Tibial nerve (tissue), 4 donors: ENCODE measurements at regions not wholly inside any gene's neighbourhood (a gene's known extent, or its start where the extent isn't known, plus 50 kb on each side); places are given as distances from the start of the nearest gene placed in this dataset.

ENCODE experiments used
- DNase-seq, 2 donors: peaks; one replicate each; pipeline ENCODE4 v3.0.0-alpha.2; 2019; ENCODE audit warnings: low spot score in 2 of 2
- H3K27ac ChIP-seq, 4 donors: fragments of 200-600 bp; sonication (generic) in 3 of 4; one replicate each; pipeline ENCODE4 v1.5.1; 2017 to 2019; ENCODE audit warnings: mild to moderate bottlenecking in 1 of 4
- H3K27me3 ChIP-seq, 2 donors: fragments of 200-600 bp; sonication (generic) in 1 of 2; one replicate each; pipeline versions ENCODE4 v1.5.1 to v1.6.0; 2017 to 2019
- H3K36me3 ChIP-seq, 3 donors: fragments of 200-600 bp; sonication (generic); one replicate each; pipeline ENCODE4 v1.5.1; 2018 to 2019
- H3K4me1 ChIP-seq, 4 donors: fragments of 200-600 bp; sonication (generic) in 3 of 4; one replicate each; pipeline ENCODE4 v1.5.1; 2017 to 2019
- H3K4me3 ChIP-seq, 4 donors: fragments of 200-600 bp; sonication (generic) in 3 of 4; one replicate each; pipeline ENCODE4 v1.5.1; 2017 to 2019; ENCODE audit warnings: mild to moderate bottlenecking in 1 of 4, moderate library complexity in 1 of 4
- H3K9me3 ChIP-seq, 4 donors: fragments of 200-600 bp; sonication (generic) in 3 of 4; one replicate each; pipeline ENCODE4 v1.5.1; 2017 to 2019
- CTCF ChIP-seq, 5 experiments: fragments of 200-600 bp in 3 of 5; fragments of 450-650 bp in 2 of 5; sonication (generic) in 3 of 5; IDR thresholded peaks; one replicate each; pipeline ENCODE4 v1.5.1; 2016 to 2019; ENCODE audit warnings: antibody characterized with exemption in 5 of 5, mild to moderate bottlenecking in 3 of 5, moderate library complexity in 2 of 5
- EP300 ChIP-seq, 2 donors: sonication (generic); formaldehyde crosslinking; IDR thresholded peaks; one replicate each; pipeline ENCODE4 v1.6.1; 2017; ENCODE audit warnings: antibody characterized with exemption in 2 of 2, mild to moderate bottlenecking in 1 of 2
- POLR2A ChIP-seq, 2 donors: fragments of 450-650 bp; IDR thresholded peaks; one replicate each; pipeline ENCODE4 v1.6.1; 2017; ENCODE audit warnings: antibody characterized with exemption in 2 of 2, mild to moderate bottlenecking in 2 of 2, moderate library complexity in 2 of 2
- WGBS, 2 donors: methylation state at CpG; one replicate each; pipeline ENCODE4 v1.1.5; 2018; 5-methylcytosine and 5-hydroxymethylcytosine counted together

- no peaks in the 10 kb centered on the region for H3K4me1 ChIP-seq
- DNase-seq, result no peak
- no peaks in the 10 kb centered on the region for H3K27me3 ChIP-seq
- no peak overlapping the region for H3K27ac ChIP-seq
- H3K36me3 ChIP-seq, result no peaks in the 10 kb centered on the region
- H3K4me3 ChIP-seq, result no peak overlapping the region
- TF ChIP-seq POLR2A (IDR thresholded peaks at IDR 0.05) (no peak), CTCF (IDR thresholded peaks at IDR 0.05) (no peak), EP300 (IDR thresholded peaks at IDR 0.05) (no peak)
- no peaks in the 10 kb centered on the region for H3K9me3 ChIP-seq
Measured at GRCh38 chr1:79945391-79945790, 938.9 kb upstream of the ADGRL4 start.

GRCh38 chr1:79929356-79929755 lies 922.8 kb upstream of the ADGRL4 start:
- no peak for DNase-seq
- Histone ChIP-seq H3K27me3 (no peaks in the 10 kb centered on the region), H3K4me1 (no peaks in the 10 kb centered on the region), H3K36me3 (no peaks in the 10 kb centered on the region), H3K27ac (no peak overlapping the region), H3K9me3 (peaks cover 0 to under 1% (median 0%) of the 10 kb centered on the region in 4 donors), H3K4me3 (no peak overlapping the region)
- 97 to 100% methylated on average over 2 of the region's 2 CpGs for WGBS, 2 donors
- TF ChIP-seq POLR2A (IDR thresholded peaks at IDR 0.05), result no peak

DNA sequence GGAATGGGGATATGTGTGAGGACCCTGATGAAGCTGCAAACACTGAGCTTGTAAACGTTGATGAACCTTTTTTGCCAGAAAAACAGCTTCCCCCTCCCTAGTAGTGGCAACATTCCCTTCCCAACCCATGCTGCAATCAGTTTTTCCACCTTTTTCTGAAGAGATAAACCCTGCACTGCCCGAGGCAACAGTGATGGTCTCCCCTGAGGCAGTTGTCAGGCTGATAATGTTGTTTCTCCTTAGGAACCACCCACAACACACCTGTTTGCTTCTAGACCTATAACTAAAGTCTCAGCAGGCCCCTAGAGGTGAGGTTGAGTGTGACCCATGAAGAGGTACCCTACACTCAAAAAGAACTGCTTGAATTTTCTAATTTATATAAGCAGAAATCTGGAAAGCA lies 922.4 kb upstream of the ADGRL4 start:
- no peaks in the 10 kb centered on the region for H3K27me3 ChIP-seq
- H3K27ac ChIP-seq, result no peak overlapping the region
- H3K4me1 ChIP-seq, result no peaks in the 10 kb centered on the region
- no peaks in the 10 kb centered on the region for H3K36me3 ChIP-seq
- no peak overlapping the region for H3K4me3 ChIP-seq
- no peak for DNase-seq
- peaks cover 0 to 6% (median 0%) of the 10 kb centered on the region in 4 donors for H3K9me3 ChIP-seq
- TF ChIP-seq CTCF (IDR thresholded peaks at IDR 0.05) (no peak), EP300 (IDR thresholded peaks at IDR 0.05) (no peak), POLR2A (IDR thresholded peaks at IDR 0.05) (no peak)
- 63 to 68% methylated on average over 2 of the region's 2 CpGs for WGBS, 2 donors

DNA sequence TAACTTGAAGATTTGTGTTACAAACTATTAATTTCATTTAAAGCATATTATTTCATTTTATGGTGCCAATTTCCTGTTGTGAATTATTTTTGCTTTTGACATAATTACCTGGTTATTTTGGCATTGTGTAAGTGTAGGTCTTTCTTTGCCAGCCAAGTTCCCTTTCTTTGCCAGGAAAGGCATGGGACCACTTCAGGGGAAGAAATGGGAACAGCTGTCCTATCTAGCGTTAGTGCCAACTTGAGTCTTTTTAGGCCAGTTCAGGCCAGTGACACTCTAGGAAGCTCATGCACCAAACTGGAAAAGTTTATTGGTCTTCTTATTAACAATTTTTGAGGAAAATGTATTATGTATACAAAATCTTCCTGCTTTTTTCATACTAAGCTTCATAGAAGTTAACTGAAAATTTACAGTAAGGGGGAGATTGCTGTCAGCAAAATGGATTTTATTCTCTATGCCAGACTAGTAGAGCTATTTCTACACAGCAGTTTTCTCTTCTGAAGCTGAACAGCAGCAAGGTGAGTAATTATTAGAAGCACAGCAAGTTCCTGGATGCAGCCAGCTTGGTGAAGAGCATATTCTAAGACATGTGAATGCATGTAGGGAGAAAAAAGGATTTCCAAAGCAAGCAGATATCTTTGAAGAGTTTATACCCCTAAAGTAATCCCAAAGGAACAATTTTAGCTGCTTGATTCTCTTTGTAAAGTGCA lies 914.6 kb upstream of the ADGRL4 start:
- TF ChIP-seq CTCF (IDR thresholded peaks at IDR 0.05), result no peak
- no peak for TF ChIP-seq POLR2A (IDR thresholded peaks at IDR 0.05)
- TF ChIP-seq EP300 (IDR thresholded peaks at IDR 0.05), result no peak
- no peak for DNase-seq
- no peaks in the 10 kb centered on the region for H3K27me3 ChIP-seq
- no peaks in the 10 kb centered on the region for H3K36me3 ChIP-seq
- 90 to 93% methylated on average over 1 of the region's 1 CpG for WGBS, 2 donors
- no peak overlapping the region for H3K27ac ChIP-seq
- peaks cover 0 to 8% (median 0%) of the 10 kb centered on the region in 4 donors for H3K9me3 ChIP-seq
- H3K4me3 ChIP-seq, result no peak overlapping the region
- H3K4me1 ChIP-seq, result no peaks in the 10 kb centered on the region

DNA sequence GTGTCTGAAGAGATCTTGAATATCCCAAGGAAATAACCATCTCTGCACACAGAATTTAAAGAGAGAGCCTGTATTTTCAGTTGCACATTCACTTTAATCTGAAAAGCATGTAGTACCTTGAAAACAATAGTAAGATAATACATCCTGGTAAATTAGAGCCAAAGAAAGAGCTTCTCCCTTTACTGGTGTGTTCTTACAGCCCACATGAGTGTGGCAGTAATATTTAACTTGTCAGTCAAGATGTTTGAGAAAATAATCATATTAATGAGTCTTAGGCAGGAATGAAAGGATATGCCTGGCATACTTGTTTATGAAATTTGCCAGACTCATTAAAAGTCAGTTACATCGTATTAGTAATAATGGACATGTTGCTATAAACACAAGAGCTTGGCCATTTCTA lies 908.4 kb upstream of the ADGRL4 start:
- H3K27ac ChIP-seq, result no peak overlapping the region
- H3K9me3 ChIP-seq, result no peaks in the 10 kb centered on the region
- 88 to 93% methylated on average over 1 of the region's 1 CpG for WGBS, 2 donors
- TF ChIP-seq CTCF (IDR thresholded peaks at IDR 0.05), result no peak
- no peak for DNase-seq
- no peaks in the 10 kb centered on the region for H3K4me1 ChIP-seq
- no peak overlapping the region for H3K4me3 ChIP-seq
- H3K36me3 ChIP-seq, result no peaks in the 10 kb centered on the region
- no peaks in the 10 kb centered on the region for H3K27me3 ChIP-seq

- DNase-seq, result no peak
- H3K27ac ChIP-seq, result no peak overlapping the region
- WGBS, 2 donors, result 74 to 75% methylated on average over 4 of the region's 4 CpGs
- no peaks in the 10 kb centered on the region for H3K36me3 ChIP-seq
- no peak for TF ChIP-seq EP300 (IDR thresholded peaks at IDR 0.05)
- TF ChIP-seq POLR2A (IDR thresholded peaks at IDR 0.05), result no peak
- TF ChIP-seq CTCF (IDR thresholded peaks at IDR 0.05), result no peak
- H3K4me1 ChIP-seq, result no peaks in the 10 kb centered on the region
- H3K4me3 ChIP-seq, result no peak overlapping the region
- H3K9me3 ChIP-seq, result no peaks in the 10 kb centered on the region
- no peaks in the 10 kb centered on the region for H3K27me3 ChIP-seq
Measured at GRCh38 chr1:79912813-79913212, 906.3 kb upstream of the ADGRL4 start.
